ENCODE measurements at regions not wholly inside any gene's neighbourhood (a gene's known extent, or its start where the extent isn't known, plus 50 kb on each side); places are given as distances from the start of the nearest gene placed in this dataset.

- no peak for TF ChIP-seq CTCF (IDR thresholded peaks at IDR 0.05)
- TF ChIP-seq POLR2A (IDR thresholded peaks at IDR 0.05): no peak
These were observed 365.6 kb upstream of the EDA2R start for GRCh38 chrX:67004451-67004850.

Measured in body of pancreas (tissue), 4 donors.